OCI-LY3 (cell line): ENCODE measurements at regions not wholly inside any gene's neighbourhood (a gene's known extent, or its start where the extent isn't known, plus 50 kb on each side); places are given as distances from the start of the nearest gene placed in this dataset.

Experiments
- H2AFZ ChIP-seq: fragments of 200-600, 300-600 bp; shearing (Covaris generic); 2 replicates; pipeline ENCODE4 v1.6.0; 2014; ENCODE audit warnings: antibody characterized with exemption, low read depth, low read length
- H3K27ac ChIP-seq: fragments of 200-600, 300-600 bp; sonication (generic); 2 replicates; pipeline ENCODE4 v1.5.1; 2014; ENCODE audit warnings: mild to moderate bottlenecking, low read length, moderate library complexity, mixed read lengths
- H3K27me3 ChIP-seq: fragments of 200-600, 300-600 bp; sonication (generic); 2 replicates; pipeline ENCODE4 v1.6.1; 2014; ENCODE audit warnings: low read depth, low read length, mixed read lengths
- H3K36me3 ChIP-seq: fragments of 200-600, 300-600 bp; sonication (generic); replicated peaks from 2 replicates; pipeline ENCODE3; 2014; ENCODE audit warnings: low read depth, low read length, mixed read lengths
- H3K4me1 ChIP-seq: fragments of 300-600, 200-600 bp; sonication (generic); 2 replicates; pipeline ENCODE4 v1.6.1; 2014; ENCODE audit warnings: low read length, mixed read lengths
- H3K4me2 ChIP-seq: fragments of 200-600, 300-600 bp; sonication (generic); 2 replicates; pipeline ENCODE4 v1.6.1; 2014; ENCODE audit warnings: low read length, mixed read lengths
- H3K4me3 ChIP-seq: fragments of 300-600, 200-600 bp; sonication (generic); 2 replicates; pipeline ENCODE4 v1.5.1; 2014; ENCODE audit warnings: antibody characterized with exemption, mild to moderate bottlenecking, low read length, moderate library complexity
- H3K79me2 ChIP-seq: fragments of 300-600, 200-600 bp; shearing (Covaris generic); 2 replicates; pipeline ENCODE4 v1.6.1; 2014; ENCODE audit warnings: mild to moderate bottlenecking, low read length, mixed read lengths
- H3K9ac ChIP-seq: fragments of 300-600, 200-600 bp; shearing (Covaris generic); 2 replicates; pipeline ENCODE4 v1.6.0; 2014; ENCODE audit warnings: mild to moderate bottlenecking, low read length, moderate library complexity
- H3K9me3 ChIP-seq: fragments of 200-600, 300-600 bp; shearing (Covaris generic); 2 replicates; pipeline ENCODE4 v1.6.1; 2014; ENCODE audit warnings: low read length, mixed read lengths; ENCODE audit not compliant: insufficient read depth
- H4K20me1 ChIP-seq: fragments of 200-600, 300-600 bp; sonication (generic); 2 replicates; pipeline ENCODE4 v1.6.1; 2016; ENCODE audit warnings: low read length, mixed read lengths; ENCODE audit not compliant: insufficient read depth
- EZH2phosphoT487 ChIP-seq: fragments of 200-600 bp; shearing (Covaris generic); IDR thresholded peaks from 2 replicates; pipeline ENCODE4 v1.6.1; 2018; ENCODE audit warnings: antibody characterized with exemption, mixed run types, low read depth
- TF ChIP-seq, protein P1 (sequence below): fragments of 200-600, 300-600 bp; sonication (generic); IDR thresholded peaks from 2 replicates; pipeline ENCODE4 v1.5.1; 2014; ENCODE audit warnings: antibody characterized with exemption, low read length, low read depth

DNA sequence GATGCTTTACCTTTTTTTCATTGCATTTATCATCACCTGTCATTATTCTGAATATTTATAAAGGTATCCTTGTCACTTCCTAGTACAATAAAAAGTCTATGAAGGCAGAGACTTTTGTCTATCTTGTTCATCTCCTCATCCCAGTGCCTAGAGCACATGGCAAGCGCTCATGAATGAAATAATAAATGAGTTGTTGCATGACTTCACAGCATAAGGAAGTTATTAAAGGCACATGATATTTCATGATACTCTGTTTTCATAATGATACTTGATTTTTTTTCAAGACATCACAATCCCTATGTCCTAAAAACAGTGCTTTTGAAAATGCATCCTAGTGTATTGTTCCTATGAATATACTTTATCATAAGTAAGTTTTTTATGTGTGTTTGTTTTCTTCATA lies 310.6 kb upstream of the RSPO3 start:
- Histone ChIP-seq H3K36me3 (no peaks in the 10 kb centered on the region), H4K20me1 (no peaks in the 10 kb centered on the region), H3K9ac (no peak overlapping the region), H3K4me1 (no peaks in the 10 kb centered on the region), H3K4me2 (no peak overlapping the region), H2AFZ (no peak overlapping the region), H3K4me3 (no peak overlapping the region), H3K27ac (no peak overlapping the region), H3K79me2 (no peaks in the 10 kb centered on the region), H3K27me3 (no peaks in the 10 kb centered on the region), H3K9me3 (no peaks in the 10 kb centered on the region)
- TF ChIP-seq, protein P1, sequence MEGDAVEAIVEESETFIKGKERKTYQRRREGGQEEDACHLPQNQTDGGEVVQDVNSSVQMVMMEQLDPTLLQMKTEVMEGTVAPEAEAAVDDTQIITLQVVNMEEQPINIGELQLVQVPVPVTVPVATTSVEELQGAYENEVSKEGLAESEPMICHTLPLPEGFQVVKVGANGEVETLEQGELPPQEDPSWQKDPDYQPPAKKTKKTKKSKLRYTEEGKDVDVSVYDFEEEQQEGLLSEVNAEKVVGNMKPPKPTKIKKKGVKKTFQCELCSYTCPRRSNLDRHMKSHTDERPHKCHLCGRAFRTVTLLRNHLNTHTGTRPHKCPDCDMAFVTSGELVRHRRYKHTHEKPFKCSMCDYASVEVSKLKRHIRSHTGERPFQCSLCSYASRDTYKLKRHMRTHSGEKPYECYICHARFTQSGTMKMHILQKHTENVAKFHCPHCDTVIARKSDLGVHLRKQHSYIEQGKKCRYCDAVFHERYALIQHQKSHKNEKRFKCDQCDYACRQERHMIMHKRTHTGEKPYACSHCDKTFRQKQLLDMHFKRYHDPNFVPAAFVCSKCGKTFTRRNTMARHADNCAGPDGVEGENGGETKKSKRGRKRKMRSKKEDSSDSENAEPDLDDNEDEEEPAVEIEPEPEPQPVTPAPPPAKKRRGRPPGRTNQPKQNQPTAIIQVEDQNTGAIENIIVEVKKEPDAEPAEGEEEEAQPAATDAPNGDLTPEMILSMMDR, result no peak
- TF ChIP-seq EZH2phosphoT487, result no peak

DNA sequence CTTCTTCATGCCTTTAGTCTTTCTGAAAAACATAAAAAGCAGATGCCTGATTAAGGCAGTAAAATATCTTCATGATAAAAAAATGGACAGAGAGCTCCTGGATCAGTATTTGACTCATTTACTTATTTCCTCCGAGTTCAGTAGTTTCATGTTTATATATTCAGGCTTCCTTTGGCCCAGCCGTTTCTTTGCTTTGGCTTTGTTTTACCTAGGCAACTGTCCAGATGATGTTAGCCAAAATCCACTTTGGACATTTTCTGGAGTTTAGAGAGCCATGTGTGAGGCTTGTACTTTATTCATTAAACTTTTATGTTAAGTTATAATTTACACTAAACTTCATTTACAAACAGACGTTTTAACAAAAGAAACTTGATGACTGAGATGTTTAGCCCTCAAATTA lies 307.1 kb upstream of the RSPO3 start:
- Histone ChIP-seq H2AFZ (no peak overlapping the region), H3K36me3 (no peaks in the 10 kb centered on the region), H3K79me2 (no peaks in the 10 kb centered on the region), H3K9me3 (no peaks in the 10 kb centered on the region), H3K27me3 (no peaks in the 10 kb centered on the region), H3K4me1 (no peaks in the 10 kb centered on the region), H3K4me2 (no peak overlapping the region), H3K27ac (no peak overlapping the region), H4K20me1 (no peaks in the 10 kb centered on the region), H3K9ac (no peak overlapping the region), H3K4me3 (no peak overlapping the region)
- TF ChIP-seq, protein P1, result no peak
- TF ChIP-seq EZH2phosphoT487, result no peak

DNA sequence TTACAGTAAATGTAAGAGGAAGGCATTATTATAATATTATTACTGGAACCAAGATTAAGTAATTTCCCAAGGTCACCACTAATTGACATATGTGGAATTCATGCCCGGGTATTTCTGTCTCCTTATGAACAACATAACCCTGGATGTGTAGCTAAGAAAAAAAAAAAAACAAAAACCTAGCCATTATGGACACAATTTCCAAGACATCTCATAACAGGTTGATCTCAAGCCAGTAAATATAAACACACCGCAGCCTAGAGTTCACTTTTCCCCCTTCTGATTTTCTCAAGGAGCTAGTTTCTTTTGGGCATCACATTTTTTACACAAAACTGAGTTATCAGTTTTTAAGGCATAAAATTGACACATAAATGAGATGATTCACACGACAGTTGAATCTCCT lies 306.5 kb upstream of the RSPO3 start:
- Histone ChIP-seq H3K27ac (no peak overlapping the region), H3K79me2 (no peaks in the 10 kb centered on the region), H3K9me3 (no peaks in the 10 kb centered on the region), H3K27me3 (no peaks in the 10 kb centered on the region), H3K36me3 (no peaks in the 10 kb centered on the region), H2AFZ (no peak overlapping the region), H3K4me3 (no peak overlapping the region), H4K20me1 (no peaks in the 10 kb centered on the region), H3K4me2 (no peak overlapping the region), H3K9ac (no peak overlapping the region), H3K4me1 (no peaks in the 10 kb centered on the region)
- TF ChIP-seq, protein P1, result no peak
- no peak for TF ChIP-seq EZH2phosphoT487

DNA sequence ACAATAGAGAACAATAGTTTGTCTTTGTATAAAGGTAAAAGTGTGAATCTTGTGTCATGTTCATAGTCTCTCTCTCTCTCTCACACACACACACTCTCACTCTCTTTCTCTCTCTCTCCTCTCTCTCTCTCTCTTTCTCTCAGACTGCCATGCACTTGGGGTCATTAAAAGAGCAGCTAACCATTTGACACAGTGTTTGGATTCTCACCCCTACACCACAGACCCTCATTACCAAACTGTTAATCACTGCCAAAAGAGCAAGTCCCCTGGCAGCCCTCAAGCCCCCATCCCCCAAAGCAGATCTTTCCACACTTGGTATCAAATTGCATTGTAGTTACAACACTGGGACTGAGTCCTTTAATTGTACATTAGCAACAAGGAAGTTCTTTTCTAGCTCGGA lies 305.8 kb upstream of the RSPO3 start:
- H3K9me3 ChIP-seq, result no peaks in the 10 kb centered on the region
- H3K4me3 ChIP-seq, result no peak overlapping the region
- H2AFZ ChIP-seq, result no peak overlapping the region

More for the DNA sequence above, 305.8 kb upstream of the RSPO3 start:
- no peaks in the 10 kb centered on the region for H4K20me1 ChIP-seq
- no peak overlapping the region for H3K27ac ChIP-seq
- H3K4me1 ChIP-seq, result no peaks in the 10 kb centered on the region
- H3K27me3 ChIP-seq, result no peaks in the 10 kb centered on the region
- no peak overlapping the region for H3K4me2 ChIP-seq
- TF ChIP-seq EZH2phosphoT487, result no peak
- TF ChIP-seq, protein P1, result no peak
- no peaks in the 10 kb centered on the region for H3K79me2 ChIP-seq
- H3K9ac ChIP-seq, result no peak overlapping the region
- no peaks in the 10 kb centered on the region for H3K36me3 ChIP-seq
